Vagina (tissue), 2 donors: ENCODE measurements at regions not wholly inside any gene's neighbourhood (a gene's known extent, or its start where the extent isn't known, plus 50 kb on each side); places are given as distances from the start of the nearest gene placed in this dataset.

Experiments used
- DNase-seq, 2 donors: peaks; one replicate each; pipeline ENCODE4 v3.0.0-alpha.2; 2017; ENCODE audit errors: extremely low spot score in 2 of 2
- H3K27ac ChIP-seq: fragments of 200-600 bp; sonication (generic); one replicate; pipeline ENCODE4 v1.5.1; 2019
- H3K27me3 ChIP-seq: fragments of 200-600 bp; sonication (generic); one replicate; pipeline ENCODE4 v1.5.1; 2019
- H3K36me3 ChIP-seq, 2 donors: fragments of 200-600 bp; sonication (generic); one replicate each; pipeline ENCODE4 v1.5.1; 2017 to 2019
- H3K4me1 ChIP-seq: fragments of 200-600 bp; sonication (generic); one replicate; pipeline ENCODE4 v1.5.1; 2019
- H3K4me3 ChIP-seq, 2 donors: fragments of 200-600 bp; sonication (generic); 1 replicate in 1 of 2; 2 replicates in 1 of 2; pipeline ENCODE4 v1.5.1; 2016 to 2019
- H3K9me3 ChIP-seq: fragments of 200-600 bp; sonication (generic); one replicate; pipeline ENCODE4 v1.5.1; 2019
- CTCF ChIP-seq, 3 experiments: fragments of 450-650 bp in 2 of 3; fragments of 200-600 bp in 1 of 3; sonication (generic) in 1 of 3; IDR thresholded peaks; one replicate each; pipeline ENCODE4 v1.5.1; 2017 to 2019; ENCODE audit warnings: antibody characterized with exemption in 3 of 3, mild to moderate bottlenecking in 2 of 3, moderate library complexity in 2 of 3
- POLR2A ChIP-seq, 2 donors: fragments of 450-650 bp; IDR thresholded peaks; one replicate each; pipeline ENCODE4 v1.6.1; 2017; ENCODE audit warnings: antibody characterized with exemption in 2 of 2, mild to moderate bottlenecking in 2 of 2, moderate library complexity in 2 of 2
- POLR2AphosphoS5 ChIP-seq, 2 donors: sonication (generic); formaldehyde crosslinking; IDR thresholded peaks; one replicate each; pipeline ENCODE4 v1.9.0; 2017; ENCODE audit warnings: antibody characterized with exemption in 2 of 2, mild to moderate bottlenecking in 2 of 2, low read depth in 1 of 2; ENCODE audit not compliant: insufficient read depth in 1 of 2
- intact Hi-C: fragments of 100-400 bp; cut with DNase I; formaldehyde crosslinking; loops from one replicate; pipeline ENCODE4 v1.15.1; 2023

- no peaks in the 10 kb centered on the region for H3K36me3 ChIP-seq
- H3K4me1 ChIP-seq = peaks cover 11% of the 10 kb centered on the region
- H3K27me3 ChIP-seq = no peaks in the 10 kb centered on the region
- intact Hi-C loops = no loop called here
- no peak for DNase-seq
- TF ChIP-seq CTCF (IDR thresholded peaks at IDR 0.05) (peak; percentile 39 to 79 (median 68)), POLR2AphosphoS5 (IDR thresholded peaks at IDR 0.05; ENCODE audit: insufficient read depth in 1 of 2, low read depth in 1 of 2) (no peak)
- no peak overlapping the region for H3K27ac ChIP-seq
- no peaks in the 10 kb centered on the region for H3K9me3 ChIP-seq
- H3K4me3 ChIP-seq = no peak overlapping the region
Measured at GRCh38 chrX:69222103-69223090, 57.1 kb upstream of the PJA1 start.

GRCh38 chrX:69221239-69222102 is 56.2 kb upstream of the PJA1 start:
- Histone ChIP-seq H3K27ac (no peak overlapping the region), H3K36me3 (no peaks in the 10 kb centered on the region), H3K27me3 (no peaks in the 10 kb centered on the region), H3K4me1 (peaks cover 11% of the 10 kb centered on the region), H3K9me3 (no peaks in the 10 kb centered on the region), H3K4me3 (no peak overlapping the region)
- no peak for DNase-seq
- intact Hi-C loops = no loop called here
- TF ChIP-seq CTCF (IDR thresholded peaks at IDR 0.05) (no peak), POLR2AphosphoS5 (IDR thresholded peaks at IDR 0.05; ENCODE audit: insufficient read depth in 1 of 2, low read depth in 1 of 2) (no peak), POLR2A (IDR thresholded peaks at IDR 0.05) (no peak)

- Histone ChIP-seq H3K36me3 (no peaks in the 10 kb centered on the region), H3K27me3 (no peaks in the 10 kb centered on the region), H3K4me3 (no peak overlapping the region), H3K9me3 (no peaks in the 10 kb centered on the region), H3K27ac (no peak overlapping the region), H3K4me1 (peaks cover 11% of the 10 kb centered on the region)
- TF ChIP-seq CTCF (IDR thresholded peaks at IDR 0.05) (no peak), POLR2AphosphoS5 (IDR thresholded peaks at IDR 0.05; ENCODE audit: insufficient read depth in 1 of 2, low read depth in 1 of 2) (no peak), POLR2A (IDR thresholded peaks at IDR 0.05) (no peak)
- intact Hi-C loops = no loop called here
- no peak for DNase-seq
Measured at GRCh38 chrX:69218407-69218997, 53.2 kb upstream of the PJA1 start.

GRCh38 chrX:69216911-69217310 is 51.7 kb upstream of the PJA1 start:
- TF ChIP-seq POLR2AphosphoS5 (IDR thresholded peaks at IDR 0.05; ENCODE audit: insufficient read depth in 1 of 2, low read depth in 1 of 2) (no peak), CTCF (IDR thresholded peaks at IDR 0.05) (no peak), POLR2A (IDR thresholded peaks at IDR 0.05) (no peak)
- Histone ChIP-seq H3K36me3 (no peaks in the 10 kb centered on the region), H3K4me1 (peaks cover 7% of the 10 kb centered on the region), H3K9me3 (no peaks in the 10 kb centered on the region), H3K27me3 (no peaks in the 10 kb centered on the region), H3K27ac (no peak overlapping the region), H3K4me3 (no peak overlapping the region)
- intact Hi-C loops = no loop called here
- DNase-seq = no peak
